Stimulated activated CD4-positive, alpha-beta T cell treated with anti-CD3 and anti-CD28 coated beads, Interleukin-4, amount 100 ng/mL, for 1 hour (primary cell): ENCODE measurements at regions not wholly inside any gene's neighbourhood (a gene's known extent, or its start where the extent isn't known, plus 50 kb on each side); places are given as distances from the start of the nearest gene placed in this dataset.
"Not testable (repeated sequence)": the region's sequence is repeated elsewhere in the genome, so short reads cannot be mapped to it uniquely, and the experiment has no call there.

Experiments used
- DNase-seq: peaks from one replicate; pipeline ENCODE4 v3.0.0-alpha.2; 2020

GRCh38 chr20:20788308-20788707, 75.9 kb upstream of the RALGAPA2 start:
- no peak for DNase-seq

GRCh38 chr20:20786428-20786827, 74.0 kb upstream of the RALGAPA2 start:
- no peak for DNase-seq

- no peak for DNase-seq
Measured at GRCh38 chr20:20785226-20785625, 72.8 kb upstream of the RALGAPA2 start.

- not testable (repeated sequence) for DNase-seq
Measured at GRCh38 chr20:20784450-20784849, 72.0 kb upstream of the RALGAPA2 start.

GRCh38 chr20:20783450-20783849, 71.0 kb upstream of the RALGAPA2 start:
- no peak for DNase-seq

- no peak for DNase-seq
Measured at GRCh38 chr20:20782755-20783154, 70.3 kb upstream of the RALGAPA2 start.

- DNase-seq: no peak
Measured at GRCh38 chr20:20782231-20782630, 69.8 kb upstream of the RALGAPA2 start.

- DNase-seq: no peak
Measured at GRCh38 chr20:20781029-20781428, 68.6 kb upstream of the RALGAPA2 start.

- no peak for DNase-seq
Measured at GRCh38 chr20:20780127-20780824, 67.8 kb upstream of the RALGAPA2 start.

GRCh38 chr20:20778676-20779075, 66.2 kb upstream of the RALGAPA2 start:
- DNase-seq: no peak

GRCh38 chr20:20772497-20773085, 60.1 kb upstream of the RALGAPA2 start:
- no peak for DNase-seq

- DNase-seq: no peak
Measured at GRCh38 chr20:20768202-20768815, 55.9 kb upstream of the RALGAPA2 start.

- DNase-seq: no peak
Measured at GRCh38 chr20:20765696-20766365, 53.4 kb upstream of the RALGAPA2 start.

- DNase-seq: no peak
Measured at GRCh38 chr20:20763650-20764049, 51.2 kb upstream of the RALGAPA2 start.
